ENCODE measurements at regions not wholly inside any gene's neighbourhood (a gene's known extent, or its start where the extent isn't known, plus 50 kb on each side); places are given as distances from the start of the nearest gene placed in this dataset.

DNA sequence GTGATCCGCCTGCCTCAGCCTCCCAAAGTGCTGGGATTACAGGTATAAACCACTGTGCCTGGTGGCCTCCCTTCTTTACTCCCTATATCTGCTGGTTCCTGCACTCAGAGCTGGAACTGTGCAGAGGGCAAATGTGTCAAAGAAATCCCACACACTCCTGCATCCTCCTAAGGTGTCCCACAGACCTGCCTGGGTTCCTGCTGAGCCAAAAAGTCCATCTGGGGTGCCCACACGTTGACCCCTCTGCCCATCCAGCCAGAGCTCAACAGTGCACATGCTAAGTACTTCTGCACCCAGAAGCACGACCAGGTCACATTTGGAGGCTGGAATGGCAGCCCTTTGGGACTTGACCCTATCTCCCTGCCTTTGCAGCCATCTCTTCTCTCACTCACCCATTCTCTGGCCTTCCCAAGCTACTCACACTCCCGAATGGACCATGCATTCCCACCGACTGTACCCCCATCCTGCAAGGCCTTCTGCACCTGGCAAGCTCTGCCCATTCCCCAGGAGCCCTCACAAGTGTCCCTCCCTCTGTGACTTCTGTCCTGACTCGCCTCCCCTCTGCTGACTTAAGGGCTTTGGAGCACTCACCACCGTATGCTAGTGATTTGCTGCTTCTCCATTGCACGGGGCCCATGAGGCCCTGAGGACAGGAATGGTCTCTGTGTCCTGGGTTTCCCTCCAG is 152.1 kb downstream of the KCTD15 start:
- DNase-seq: no peak

DNA sequence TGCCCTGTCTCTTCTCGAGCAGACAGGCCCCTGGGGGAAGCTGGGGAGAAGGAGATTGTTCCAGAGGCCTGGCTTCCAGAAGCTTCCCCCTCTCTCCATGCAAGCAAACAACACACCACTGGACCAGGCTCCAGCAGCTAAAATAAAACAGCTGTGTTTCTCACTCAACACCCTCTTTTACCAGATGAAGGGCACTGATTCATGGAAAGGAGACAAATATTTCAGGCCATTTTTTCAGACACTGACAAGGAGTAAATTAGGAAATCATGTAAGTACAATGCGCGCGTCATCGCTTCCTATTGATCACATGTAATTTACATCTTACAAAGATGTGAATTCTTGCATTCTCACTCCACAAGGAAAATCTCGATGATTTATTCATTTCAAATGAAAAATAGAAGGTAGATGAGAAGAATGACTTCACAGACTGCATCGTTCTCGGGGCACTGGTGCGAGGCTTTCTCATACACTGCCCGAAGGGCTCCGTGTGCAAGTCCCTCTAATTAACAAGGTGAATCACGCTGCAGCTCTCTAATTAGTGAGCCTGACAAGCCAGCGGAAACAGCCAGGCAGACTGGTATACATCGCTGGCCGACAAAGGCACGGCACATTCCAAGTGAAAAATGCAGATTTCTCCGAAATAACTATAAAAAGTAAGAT is 153.6 kb downstream of the KCTD15 start:
- DNase-seq: no peak

DNA sequence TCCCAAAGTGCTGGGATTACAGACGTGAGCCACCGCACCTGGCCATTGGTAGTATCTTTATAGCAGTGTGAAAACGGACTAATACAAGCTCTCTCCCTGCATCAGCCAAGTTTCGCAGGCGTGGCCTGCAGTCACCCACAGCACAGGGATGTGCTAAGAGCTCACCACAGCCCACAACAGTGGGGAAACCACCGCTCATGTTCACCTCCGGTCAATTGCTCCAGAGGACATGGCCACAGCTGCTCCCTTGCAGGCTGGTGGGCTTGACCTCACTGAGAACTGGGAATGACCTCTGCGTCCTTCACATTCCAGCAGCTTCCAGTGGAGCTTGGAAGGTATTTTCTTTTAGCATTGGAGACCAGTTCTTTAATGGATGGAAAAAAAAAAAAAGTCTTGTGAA is 156.4 kb downstream of the KCTD15 start:
- no peak for DNase-seq

- no peak for DNase-seq
Measured at GRCh38 chr19:33953592-33953991, 156.9 kb downstream of the KCTD15 start.

DNA sequence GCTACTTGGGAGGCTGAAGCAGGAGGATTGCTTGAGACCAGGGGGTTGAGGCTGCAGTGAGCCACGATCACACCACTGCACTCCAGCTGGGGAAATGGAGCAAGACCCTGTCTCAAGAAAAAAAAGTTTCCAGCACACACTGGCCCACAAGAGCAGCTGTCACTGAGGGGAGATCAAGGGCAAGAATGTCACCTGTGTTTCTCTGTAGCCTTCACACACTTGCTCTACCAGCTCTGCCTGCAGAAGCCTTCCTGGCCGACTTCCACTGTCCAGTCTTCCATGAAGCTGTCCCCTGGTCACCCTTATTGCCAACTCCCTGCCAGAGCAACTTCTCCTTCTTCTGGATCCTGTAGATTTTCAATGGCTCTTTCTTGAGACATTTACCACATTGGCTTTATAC is 158.0 kb downstream of the KCTD15 start:
- no peak for DNase-seq

DNA sequence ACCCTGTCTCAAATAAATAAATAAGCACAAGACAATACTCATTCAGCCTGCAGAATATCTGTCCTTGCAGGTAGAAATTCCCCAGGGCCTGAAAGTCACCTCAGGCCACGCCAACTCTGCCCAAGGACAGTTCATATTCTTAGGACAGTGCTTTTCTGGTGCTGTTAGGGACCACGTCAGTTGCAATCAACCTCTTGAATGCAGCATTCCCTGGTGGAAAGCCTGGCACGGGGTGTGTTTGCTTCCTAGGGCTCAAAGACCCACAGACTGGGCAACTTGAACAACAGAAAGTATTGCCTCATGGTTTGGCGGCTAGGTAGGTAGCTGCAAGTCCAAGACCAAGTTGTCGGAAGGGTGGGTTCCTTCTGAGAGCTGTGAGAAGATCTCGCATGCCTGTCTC is 160.3 kb downstream of the KCTD15 start:
- DNase-seq: no peak

GRCh38 chr19:33957804-33958203 is 161.1 kb downstream of the KCTD15 start:
- DNase-seq: no peak

GRCh38 chr19:33960566-33960965 is 163.9 kb downstream of the KCTD15 start:
- no peak for DNase-seq

GRCh38 chr19:33962161-33962560 is 165.5 kb downstream of the KCTD15 start:
- no peak for DNase-seq

- DNase-seq: no peak
Measured at GRCh38 chr19:33963514-33963913, 166.8 kb downstream of the KCTD15 start.

DNA sequence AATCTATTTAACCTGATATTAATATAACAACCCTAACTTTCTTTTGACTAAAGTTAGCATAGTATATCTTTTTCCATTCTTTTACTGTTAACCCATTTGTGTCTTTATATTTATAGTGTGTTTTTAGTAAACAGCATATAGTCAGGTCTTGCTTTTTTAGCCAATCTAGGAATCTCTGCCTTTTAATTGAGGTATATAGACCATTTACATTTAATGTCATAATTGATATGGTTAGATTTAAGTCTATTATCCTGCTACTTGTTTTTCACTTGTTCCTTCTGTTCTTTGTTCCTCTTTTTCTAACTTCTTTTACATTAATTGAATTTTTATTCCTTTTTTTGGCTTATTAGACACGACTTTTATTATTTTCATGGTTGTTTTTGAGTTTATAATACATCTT is 174.4 kb downstream of the KCTD15 start:
- DNase-seq: no peak

DNA sequence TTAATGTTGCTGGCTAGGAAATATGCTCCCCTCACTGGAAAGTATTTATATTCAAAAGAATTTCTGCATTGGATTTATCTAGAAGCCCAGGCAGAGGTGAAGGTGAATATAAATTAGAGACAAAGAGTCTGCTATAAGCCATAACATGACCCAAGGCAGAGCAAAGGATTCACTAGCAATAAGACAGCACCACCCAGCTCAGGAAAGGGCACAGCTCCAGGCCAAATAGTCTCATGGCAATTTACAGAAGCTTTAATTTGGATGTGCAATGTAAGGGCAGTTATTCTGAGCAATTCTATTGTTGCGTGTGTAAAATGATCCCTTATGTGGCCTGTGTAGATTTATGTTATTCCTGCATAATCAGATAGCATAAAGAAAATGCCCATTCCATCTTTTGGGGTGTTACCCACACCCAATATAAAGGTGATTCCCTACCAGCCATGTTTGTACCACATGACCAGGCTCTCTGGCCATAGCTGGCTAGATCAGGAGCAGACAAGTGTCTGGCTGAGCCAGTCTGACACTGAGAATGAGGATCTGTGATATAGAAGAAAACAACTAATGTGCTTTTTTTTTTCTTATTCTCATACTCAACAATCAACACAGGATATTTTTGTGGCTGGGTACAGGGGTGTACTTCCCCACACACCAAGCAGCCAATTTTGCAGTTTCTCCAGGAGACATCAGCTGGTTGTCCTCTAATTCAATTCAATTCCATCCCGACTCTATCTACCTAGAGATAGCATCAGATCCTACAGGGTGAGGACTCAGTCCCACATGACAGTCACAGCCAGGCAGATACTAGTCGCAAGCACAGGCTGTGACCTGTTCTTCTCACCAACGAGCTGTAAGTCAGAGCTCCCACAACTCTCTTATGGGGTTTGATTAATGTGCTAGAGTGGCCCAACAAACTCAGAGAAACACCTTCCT is 181.4 kb downstream of the KCTD15 start:
- DNase-seq: no peak

DNA sequence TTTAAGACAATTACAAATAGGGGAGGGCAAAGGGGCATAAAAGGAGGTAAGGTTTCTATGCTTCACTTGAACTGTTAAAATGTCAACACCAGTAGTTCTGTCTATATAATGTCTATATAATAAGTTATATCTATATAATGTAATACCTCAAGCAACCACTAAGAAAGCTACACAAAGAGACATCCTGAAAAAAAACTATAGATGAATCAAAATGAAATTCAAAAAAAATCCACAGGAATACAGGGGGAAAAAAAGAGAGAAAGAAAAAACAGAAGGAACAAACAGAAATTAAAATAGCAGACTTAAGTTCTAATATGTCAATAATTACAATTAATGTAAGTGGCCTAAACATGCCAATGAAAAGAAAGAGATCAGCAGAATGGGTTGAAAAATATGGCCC is 186.0 kb downstream of the KCTD15 start:
- DNase-seq: no peak

- no peak for DNase-seq
Measured at GRCh38 chr19:33988601-33989000, 183.7 kb upstream of the LSM14A start.

DNA sequence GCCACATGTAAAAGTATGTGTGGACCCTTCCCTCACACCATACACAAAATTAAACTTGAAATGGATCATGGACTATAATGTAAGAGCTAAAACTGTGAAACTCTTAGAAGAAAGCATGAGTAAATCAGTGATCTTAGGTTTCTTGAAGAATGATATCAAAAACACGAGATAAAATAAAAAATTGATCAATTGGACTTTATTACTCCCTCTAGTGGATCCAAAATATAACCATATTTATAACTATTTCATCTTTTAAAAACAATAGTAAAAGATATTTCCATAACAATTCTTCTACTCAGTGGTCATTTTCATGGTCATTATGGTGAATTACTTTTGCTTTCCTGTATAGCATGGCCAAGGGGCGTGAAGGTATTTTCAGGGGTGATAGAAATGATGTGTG is 174.6 kb upstream of the LSM14A start:
- DNase-seq: no peak

- no peak for DNase-seq
Measured at GRCh38 chr19:33998302-33998701, 174.0 kb upstream of the LSM14A start.

DNA sequence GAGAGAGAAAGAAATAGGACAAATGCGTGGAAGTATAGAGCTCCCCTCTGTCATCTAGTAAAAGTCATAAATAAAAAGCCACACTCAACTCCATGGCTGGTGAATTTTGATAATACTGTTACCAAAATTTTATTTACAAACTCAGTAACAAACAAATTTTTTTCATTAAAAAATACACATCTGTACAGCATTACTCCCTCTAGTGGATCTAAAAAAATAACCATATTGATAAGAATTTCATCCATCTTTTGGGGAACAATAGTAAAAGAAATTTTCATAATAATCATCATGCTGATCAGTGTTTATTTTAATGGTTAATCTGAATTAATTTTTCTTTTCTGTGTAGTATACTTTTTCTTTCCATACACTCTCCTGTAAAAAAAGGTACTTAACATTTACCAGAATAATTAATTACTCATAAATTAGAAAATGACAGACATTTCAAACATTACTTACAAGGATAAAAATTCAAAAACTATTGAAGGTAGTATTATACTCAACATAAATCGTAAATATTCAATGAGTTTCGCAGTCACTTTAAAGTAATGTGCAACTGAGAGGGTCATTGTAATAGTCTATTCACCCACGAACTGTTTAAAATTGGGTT is 173.5 kb upstream of the LSM14A start:
- DNase-seq: peak; percentile 1 to 29

DNA sequence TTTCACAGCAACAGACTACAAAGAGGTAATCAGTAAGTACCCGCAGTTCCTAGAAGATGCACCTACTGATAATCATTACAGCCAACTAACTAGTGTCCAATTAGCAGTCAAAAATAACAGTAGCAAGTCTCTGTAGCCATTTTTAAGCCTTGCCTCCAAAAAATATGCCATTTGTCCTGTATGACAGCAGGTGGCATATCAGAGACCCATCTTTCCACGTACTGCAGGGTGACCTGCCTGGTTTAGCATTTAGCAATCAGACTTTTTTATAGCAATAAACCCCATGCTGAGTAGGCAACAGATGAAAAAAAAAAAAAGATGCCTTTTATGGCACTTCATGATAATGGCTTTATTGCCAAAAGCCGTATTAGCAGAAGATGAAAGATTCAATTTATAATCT is 155.3 kb upstream of the LSM14A start:
- no peak for DNase-seq

DNA sequence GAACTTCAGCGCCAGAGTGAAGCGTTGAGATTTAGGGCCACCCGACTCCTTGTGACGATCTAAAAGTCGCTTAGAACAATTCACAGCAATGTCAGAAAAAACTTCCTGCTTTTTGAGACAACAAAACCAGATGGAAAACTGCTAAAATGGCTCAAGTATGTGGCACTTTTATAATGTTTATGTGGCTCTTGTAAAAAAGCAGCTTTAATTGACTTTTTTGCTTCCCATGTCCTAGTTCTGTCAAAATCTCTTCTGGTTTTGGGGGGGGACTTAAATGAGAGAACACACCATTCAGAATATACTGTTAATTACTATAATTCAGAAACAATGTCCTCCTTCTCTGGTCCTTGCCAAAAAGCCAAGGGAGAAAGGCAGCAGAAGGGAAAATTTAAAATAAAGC is 154.7 kb upstream of the LSM14A start:
- DNase-seq: no peak

- DNase-seq: no peak
Measured at GRCh38 chr19:34018546-34018945, 153.8 kb upstream of the LSM14A start.

GRCh38 chr19:34023381-34023780 is 148.9 kb upstream of the LSM14A start:
- no peak for DNase-seq

GRCh38 chr19:34033880-34034279 is 138.4 kb upstream of the LSM14A start:
- DNase-seq: no peak

GRCh38 chr19:34034318-34034846 is 137.9 kb upstream of the LSM14A start:
- no peak for DNase-seq

Data from SW 1271 (cell line).